Fibroblast of pulmonary artery (primary cell): ENCODE measurements at regions not wholly inside any gene's neighbourhood (a gene's known extent, or its start where the extent isn't known, plus 50 kb on each side); places are given as distances from the start of the nearest gene placed in this dataset.

Experiments
- DNase-seq: peaks from one replicate; pipeline ENCODE4 v3.0.0-alpha.2; 2010; ENCODE audit warnings: low read depth
- H3K4me3 ChIP-seq: replicated peaks from 2 replicates; pipeline ENCODE4 v1.5.1; 2011; ENCODE audit warnings: low read depth, mild to moderate bottlenecking, control low read depth, low read length, moderate library complexity
- CTCF ChIP-seq: IDR thresholded peaks from 2 replicates; pipeline ENCODE4 v1.5.1; 2011; ENCODE audit warnings: mild to moderate bottlenecking, control low read depth, low read length, inconsistent platforms; ENCODE audit errors: missing control alignments

GRCh38 chr10:20726381-20726780 lies 170.7 kb downstream of the NEBL start:
- H3K4me3 ChIP-seq, result no peak overlapping the region
- no peak for TF ChIP-seq CTCF
- no peak for DNase-seq

- TF ChIP-seq CTCF, result no peak
- no peak for DNase-seq
- H3K4me3 ChIP-seq, result no peak overlapping the region
Measured at GRCh38 chr10:20714979-20715378, 182.1 kb downstream of the NEBL start.

GRCh38 chr10:20714518-20714917 lies 182.6 kb downstream of the NEBL start:
- no peak overlapping the region for H3K4me3 ChIP-seq
- no peak for TF ChIP-seq CTCF
- no peak for DNase-seq

- no peak overlapping the region for H3K4me3 ChIP-seq
- no peak for TF ChIP-seq CTCF
- no peak for DNase-seq
Measured at GRCh38 chr10:20713420-20713819, 183.7 kb downstream of the NEBL start.

- TF ChIP-seq CTCF, result no peak
- DNase-seq, result no peak
- no peak overlapping the region for H3K4me3 ChIP-seq
Measured at GRCh38 chr10:20712774-20713173, 184.3 kb downstream of the NEBL start.

GRCh38 chr10:20709708-20710107 lies 187.4 kb downstream of the NEBL start:
- H3K4me3 ChIP-seq, result no peak overlapping the region
- no peak for TF ChIP-seq CTCF

GRCh38 chr10:20708305-20708704 lies 188.8 kb downstream of the NEBL start:
- DNase-seq, result no peak
- TF ChIP-seq CTCF, result no peak
- no peak overlapping the region for H3K4me3 ChIP-seq

More at GRCh38 chr10:20709708-20710107, 187.4 kb downstream of the NEBL start:
- no peak for DNase-seq
